Naive B cell (primary cell): ENCODE measurements at regions not wholly inside any gene's neighbourhood (a gene's known extent, or its start where the extent isn't known, plus 50 kb on each side); places are given as distances from the start of the nearest gene placed in this dataset.
A peak's percentile ranks its signal among the peaks of the same experiment; 100 is the strongest.

ENCODE experiments used
- ATAC-seq, 2 donors: fragments of 150-1000 bp; cut with Tn5 transposase; 2 replicates each; pipeline ENCODE4 v1.10.0; 2021; ENCODE audit warnings: low read depth in 2 of 2, mild to moderate bottlenecking in 2 of 2, moderate library complexity in 2 of 2
- DNase-seq: peaks from one replicate; pipeline ENCODE4 v3.0.0; 2022
- H3K27ac Mint-ChIP-seq, 6 donors: one replicate each; pipeline ENCODE4 v1.8.0; 2020 to 2022; ENCODE audit warnings: mild to moderate bottlenecking in 6 of 6, mixed read lengths in 6 of 6, moderate library complexity in 5 of 6, inconsistent platforms in 2 of 6
- H3K27me3 Mint-ChIP-seq, 3 donors: one replicate each; pipeline ENCODE4 v1.8.0; 2021 to 2022; ENCODE audit warnings: mixed read lengths in 3 of 3, mild to moderate bottlenecking in 1 of 3
- H3K36me3 Mint-ChIP-seq, 2 donors: one replicate each; pipeline ENCODE4 v1.8.0; 2020 to 2022; ENCODE audit warnings: mixed read lengths in 2 of 2, inconsistent platforms in 1 of 2, mild to moderate bottlenecking in 1 of 2
- H3K4me1 Mint-ChIP-seq, 3 donors: one replicate each; pipeline ENCODE4 v1.8.0; 2020 to 2022; ENCODE audit warnings: mixed read lengths in 3 of 3, inconsistent platforms in 1 of 3, mild to moderate bottlenecking in 1 of 3, moderate library complexity in 1 of 3
- H3K4me3 Mint-ChIP-seq, 8 donors: one replicate each; pipeline ENCODE4 v1.8.0; 2020 to 2022; ENCODE audit warnings: mild to moderate bottlenecking in 8 of 8, mixed read lengths in 8 of 8, moderate library complexity in 8 of 8, inconsistent platforms in 2 of 8
- H3K9me3 Mint-ChIP-seq, 7 donors: one replicate each; pipeline ENCODE4 v1.8.0; 2020 to 2022; ENCODE audit warnings: mixed read lengths in 7 of 7, mild to moderate bottlenecking in 5 of 7, inconsistent platforms in 2 of 7, moderate library complexity in 1 of 7

- Mint-ChIP-seq H3K9me3 (no peaks in the 10 kb centered on the region), H3K27ac (peak overlapping the region in 1 of 6 donors; percentile 7), H3K4me1 (peaks cover 54 to 58% (median 58%) of the 10 kb centered on the region in 3 donors), H3K36me3 (peaks cover 21 to 26% of the 10 kb centered on the region in 2 donors), H3K4me3 (peak overlapping the region in 1 of 8 donors; percentile 2), H3K27me3 (no peaks in the 10 kb centered on the region)
- DNase-seq (no peak), ATAC-seq (no peak)
Observed at GRCh38 chr14:71583194-71583593, 349.0 kb upstream of the RGS6 start.

- H3K9me3 Mint-ChIP-seq, result no peaks in the 10 kb centered on the region
- ATAC-seq (no peak), DNase-seq (no peak)
- H3K36me3 Mint-ChIP-seq, result peaks cover 26% of the 10 kb centered on the region in 2 donors
- peak overlapping the region in 1 of 8 donors; percentile 44 for H3K4me3 Mint-ChIP-seq
- H3K27me3 Mint-ChIP-seq, result no peaks in the 10 kb centered on the region
- peak overlapping the region in 3 of 6 donors; percentile 7 to 71 (median 12) for H3K27ac Mint-ChIP-seq
- H3K4me1 Mint-ChIP-seq, result peaks cover 51 to 60% (median 54%) of the 10 kb centered on the region in 3 donors
Observed at GRCh38 chr14:71583705-71584104, 348.5 kb upstream of the RGS6 start.

GRCh38 chr14:71585361-71585760, 346.9 kb upstream of the RGS6 start:
- DNase-seq (no peak), ATAC-seq (no peak)
- Mint-ChIP-seq H3K4me3 (peak overlapping the region in 1 of 8 donors; percentile 20), H3K36me3 (peaks cover 31 to 34% of the 10 kb centered on the region in 2 donors), H3K9me3 (no peaks in the 10 kb centered on the region), H3K27ac (peak overlapping the region in 2 of 6 donors; percentile 39 to 58), H3K4me1 (peaks cover 40 to 51% (median 45%) of the 10 kb centered on the region in 3 donors), H3K27me3 (no peaks in the 10 kb centered on the region)

- ATAC-seq (no peak), DNase-seq (no peak)
- H3K27ac Mint-ChIP-seq, result peak overlapping the region in 5 of 6 donors; percentile 37 to 67 (median 56)
- no peaks in the 10 kb centered on the region for H3K9me3 Mint-ChIP-seq
- peaks cover 31 to 34% of the 10 kb centered on the region in 2 donors for H3K36me3 Mint-ChIP-seq
- peaks cover 38 to 54% (median 43%) of the 10 kb centered on the region in 3 donors for H3K4me1 Mint-ChIP-seq
- H3K4me3 Mint-ChIP-seq, result peak overlapping the region in 3 of 8 donors; percentile 5 to 49 (median 14)
- H3K27me3 Mint-ChIP-seq, result no peaks in the 10 kb centered on the region
Observed at GRCh38 chr14:71586131-71586897, 345.9 kb upstream of the RGS6 start.

- Mint-ChIP-seq H3K9me3 (no peaks in the 10 kb centered on the region), H3K36me3 (peaks cover 26 to 34% of the 10 kb centered on the region in 2 donors), H3K27ac (peak overlapping the region in 1 of 6 donors; percentile 79), H3K27me3 (no peaks in the 10 kb centered on the region), H3K4me1 (peaks cover 32 to 49% (median 39%) of the 10 kb centered on the region in 3 donors), H3K4me3 (peak overlapping the region in 1 of 8 donors; percentile 18)
- DNase-seq, result no peak
- ATAC-seq, result no peak
Observed at GRCh38 chr14:71588028-71588427, 344.2 kb upstream of the RGS6 start.

GRCh38 chr14:71588576-71589215, 343.5 kb upstream of the RGS6 start:
- no peak for DNase-seq
- ATAC-seq, result no peak
- Mint-ChIP-seq H3K9me3 (no peaks in the 10 kb centered on the region), H3K27ac (no peak overlapping the region), H3K27me3 (no peaks in the 10 kb centered on the region), H3K4me1 (peaks cover 31 to 44% (median 33%) of the 10 kb centered on the region in 3 donors), H3K36me3 (peaks cover 21 to 32% of the 10 kb centered on the region in 2 donors), H3K4me3 (peak overlapping the region in 1 of 8 donors; percentile 18)

- DNase-seq (no peak), ATAC-seq (no peak)
- no peaks in the 10 kb centered on the region for H3K27me3 Mint-ChIP-seq
- peaks cover 14 to 31% of the 10 kb centered on the region in 2 donors for H3K36me3 Mint-ChIP-seq
- no peak overlapping the region for H3K4me3 Mint-ChIP-seq
- peak overlapping the region in 1 of 6 donors; percentile 14 for H3K27ac Mint-ChIP-seq
- peaks cover 31 to 40% (median 32%) of the 10 kb centered on the region in 3 donors for H3K4me1 Mint-ChIP-seq
- H3K9me3 Mint-ChIP-seq, result no peaks in the 10 kb centered on the region
Observed at GRCh38 chr14:71589609-71590008, 342.6 kb upstream of the RGS6 start.

- Mint-ChIP-seq H3K9me3 (no peaks in the 10 kb centered on the region), H3K27me3 (no peaks in the 10 kb centered on the region), H3K4me3 (no peak overlapping the region), H3K27ac (no peak overlapping the region), H3K36me3 (peaks cover 14 to 31% of the 10 kb centered on the region in 2 donors), H3K4me1 (peaks cover 35 to 36% (median 36%) of the 10 kb centered on the region in 3 donors)
- ATAC-seq, result no peak
- no peak for DNase-seq
Observed at GRCh38 chr14:71590131-71590530, 342.1 kb upstream of the RGS6 start.

GRCh38 chr14:71591231-71591630, 341.0 kb upstream of the RGS6 start:
- Mint-ChIP-seq H3K27ac (no peak overlapping the region), H3K27me3 (no peaks in the 10 kb centered on the region), H3K9me3 (no peaks in the 10 kb centered on the region), H3K36me3 (peaks cover 22 to 31% of the 10 kb centered on the region in 2 donors), H3K4me1 (peaks cover 32 to 34% (median 32%) of the 10 kb centered on the region in 3 donors), H3K4me3 (no peak overlapping the region)
- DNase-seq, result no peak
- no peak for ATAC-seq

- peak; percentile 65 to 66 for ATAC-seq
- no peak for DNase-seq
- Mint-ChIP-seq H3K4me3 (peak overlapping the region in 1 of 8 donors; percentile 59), H3K36me3 (peaks cover 24 to 26% of the 10 kb centered on the region in 2 donors), H3K9me3 (no peaks in the 10 kb centered on the region), H3K27me3 (no peaks in the 10 kb centered on the region), H3K27ac (peak overlapping the region in 1 of 6 donors; percentile 41), H3K4me1 (peaks cover 31 to 33% (median 32%) of the 10 kb centered on the region in 3 donors)
Observed at GRCh38 chr14:71591929-71592328, 340.3 kb upstream of the RGS6 start.

- Mint-ChIP-seq H3K9me3 (no peaks in the 10 kb centered on the region), H3K4me3 (no peak overlapping the region), H3K27ac (peak overlapping the region in 1 of 6 donors; percentile 41)
Observed at GRCh38 chr14:71592361-71592760, 339.9 kb upstream of the RGS6 start.

GRCh38 chr14:71593966-71594365, 338.3 kb upstream of the RGS6 start:
- H3K4me1 Mint-ChIP-seq, result peaks cover 41 to 52% (median 51%) of the 10 kb centered on the region in 3 donors
- ATAC-seq, result no peak
- H3K9me3 Mint-ChIP-seq, result peaks cover 0 to 7% (median 0%) of the 10 kb centered on the region in 7 donors
- peaks cover 22 to 28% of the 10 kb centered on the region in 2 donors for H3K36me3 Mint-ChIP-seq
- peak overlapping the region in 1 of 6 donors; percentile 27 for H3K27ac Mint-ChIP-seq
- H3K4me3 Mint-ChIP-seq, result no peak overlapping the region
- no peak for DNase-seq
- H3K27me3 Mint-ChIP-seq, result no peaks in the 10 kb centered on the region

More at GRCh38 chr14:71592361-71592760, 339.9 kb upstream of the RGS6 start:
- H3K27me3 Mint-ChIP-seq, result no peaks in the 10 kb centered on the region
- H3K4me1 Mint-ChIP-seq, result peaks cover 35 to 36% (median 35%) of the 10 kb centered on the region in 3 donors
- H3K36me3 Mint-ChIP-seq, result peaks cover 26 to 28% of the 10 kb centered on the region in 2 donors
- ATAC-seq (peak in 1 of 2 donors; percentile 25), DNase-seq (no peak)

GRCh38 chr14:71594821-71595220, 337.4 kb upstream of the RGS6 start:
- DNase-seq, result no peak
- Mint-ChIP-seq H3K4me1 (peaks cover 41 to 53% (median 53%) of the 10 kb centered on the region in 3 donors), H3K4me3 (no peak overlapping the region), H3K36me3 (peaks cover 18 to 28% of the 10 kb centered on the region in 2 donors), H3K9me3 (peaks cover 0 to 7% (median 3%) of the 10 kb centered on the region in 7 donors), H3K27ac (peak overlapping the region in 4 of 6 donors; percentile 56 to 95 (median 78)), H3K27me3 (no peaks in the 10 kb centered on the region)
- no peak for ATAC-seq
